ENCODE measurements at regions not wholly inside any gene's neighbourhood (a gene's known extent, or its start where the extent isn't known, plus 50 kb on each side); places are given as distances from the start of the nearest gene placed in this dataset.

- no peaks in the 10 kb centered on the region for H3K36me3 ChIP-seq (ENCODE audit: insufficient read depth, low read length)
- no peaks in the 10 kb centered on the region for H3K4me1 ChIP-seq (ENCODE audit: insufficient read depth, low read length)
- no peak overlapping the region for H3K4me3 ChIP-seq (ENCODE audit: insufficient read depth, low read length)
- no peaks in the 10 kb centered on the region for H3K79me2 ChIP-seq (ENCODE audit: insufficient read depth, low read length)
- DNase-seq (ENCODE audit: insufficient read length, low spot score, missing footprints): no peak
- no peak overlapping the region for H3K4me2 ChIP-seq (ENCODE audit: insufficient read depth, low read length)
- H3K9me3 ChIP-seq (ENCODE audit: low read depth, low read length): no peaks in the 10 kb centered on the region
- H2AFZ ChIP-seq (ENCODE audit: low read length): no peak overlapping the region
- H4K20me1 ChIP-seq (ENCODE audit: insufficient read depth, low read length): no peaks in the 10 kb centered on the region
- H3K27ac ChIP-seq (ENCODE audit: low read depth, low read length): no peak overlapping the region
- no peaks in the 10 kb centered on the region for H3K27me3 ChIP-seq (ENCODE audit: insufficient read depth, low read length)
- no peak for TF ChIP-seq CTCF (IDR thresholded peaks at IDR 0.05; ENCODE audit: extremely low read depth, low read depth, low read length)
Observed at GRCh38 chr12:131372171-131372475, 338.8 kb upstream of the SFSWAP start.

DNA sequence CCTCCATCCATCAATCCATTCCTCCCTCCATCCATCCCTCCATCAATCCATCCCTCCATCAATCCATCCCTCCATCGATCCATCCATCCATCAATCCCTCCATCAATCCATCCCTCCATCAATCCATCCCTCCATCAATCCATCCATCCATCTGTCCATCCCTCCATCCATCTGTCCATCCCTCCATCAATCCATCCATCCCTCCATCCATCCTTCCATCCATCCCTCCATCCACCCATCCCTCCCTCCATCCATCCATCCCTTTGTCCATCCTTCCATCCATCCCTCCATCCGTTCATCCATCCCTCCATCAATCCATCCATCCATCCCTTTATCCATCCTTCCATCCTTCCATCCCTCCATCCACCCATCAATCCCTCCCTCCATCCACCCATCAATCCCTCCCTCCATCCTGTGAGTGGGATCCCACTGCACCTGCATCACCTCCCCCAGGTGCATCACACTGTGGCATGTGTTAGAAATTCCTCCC is 338.1 kb upstream of the SFSWAP start:
- H3K4me3 ChIP-seq (ENCODE audit: insufficient read depth, low read length): no peak overlapping the region
- no peaks in the 10 kb centered on the region for H4K20me1 ChIP-seq (ENCODE audit: insufficient read depth, low read length)
- no peaks in the 10 kb centered on the region for H3K36me3 ChIP-seq (ENCODE audit: insufficient read depth, low read length)
- H3K27me3 ChIP-seq (ENCODE audit: insufficient read depth, low read length): no peaks in the 10 kb centered on the region
- no peak overlapping the region for H3K27ac ChIP-seq (ENCODE audit: low read depth, low read length)
- no peak for DNase-seq (ENCODE audit: insufficient read length, low spot score, missing footprints)
- no peaks in the 10 kb centered on the region for H3K79me2 ChIP-seq (ENCODE audit: insufficient read depth, low read length)
- no peak overlapping the region for H3K4me2 ChIP-seq (ENCODE audit: insufficient read depth, low read length)
- no peaks in the 10 kb centered on the region for H3K9me3 ChIP-seq (ENCODE audit: low read depth, low read length)
- H3K4me1 ChIP-seq (ENCODE audit: insufficient read depth, low read length): no peaks in the 10 kb centered on the region
- H2AFZ ChIP-seq (ENCODE audit: low read length): no peak overlapping the region
- no peak for TF ChIP-seq CTCF (IDR thresholded peaks at IDR 0.05; ENCODE audit: extremely low read depth, low read depth, low read length)

DNA sequence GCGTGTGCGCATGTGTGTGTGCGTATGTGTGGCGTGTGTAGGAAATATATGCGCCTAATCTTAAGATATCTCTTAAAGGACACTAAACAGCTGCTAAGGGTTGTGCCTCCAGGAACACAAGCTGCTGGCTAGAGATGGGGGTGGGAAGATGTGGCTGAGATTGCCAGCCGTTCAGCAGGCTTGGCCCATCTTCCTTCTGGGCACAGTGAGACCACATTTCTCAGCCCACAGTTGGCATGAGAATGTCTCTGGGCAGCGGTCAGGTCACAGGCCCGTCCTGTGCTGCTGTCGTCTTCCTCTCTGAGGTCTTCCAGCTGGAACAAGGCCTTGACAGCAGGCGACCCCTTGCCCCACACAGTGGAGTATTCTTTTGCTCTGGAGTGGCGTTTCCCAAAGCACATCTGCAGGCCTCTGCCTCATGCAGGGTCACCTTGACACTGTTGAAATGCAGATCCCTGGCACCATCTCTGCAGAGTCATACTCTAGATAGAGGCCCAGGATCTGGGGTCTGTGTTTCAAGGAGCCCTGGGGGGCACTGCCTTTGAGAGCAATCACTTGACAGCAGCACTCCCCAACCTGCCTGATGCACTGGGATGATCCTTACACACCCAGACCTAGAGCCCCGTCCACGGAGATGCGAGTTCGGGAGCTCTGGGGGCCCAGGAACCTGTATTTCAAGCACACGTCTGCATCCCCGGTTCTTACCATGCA is 335.5 kb upstream of the SFSWAP start:
- no peaks in the 10 kb centered on the region for H3K36me3 ChIP-seq (ENCODE audit: insufficient read depth, low read length)
- peak; percentile 47 for DNase-seq (ENCODE audit: insufficient read length, low spot score, missing footprints)
- H4K20me1 ChIP-seq (ENCODE audit: insufficient read depth, low read length): no peaks in the 10 kb centered on the region
- no peaks in the 10 kb centered on the region for H3K9me3 ChIP-seq (ENCODE audit: low read depth, low read length)
- no peaks in the 10 kb centered on the region for H3K79me2 ChIP-seq (ENCODE audit: insufficient read depth, low read length)
- no peak overlapping the region for H3K4me3 ChIP-seq (ENCODE audit: insufficient read depth, low read length)
- no peak overlapping the region for H2AFZ ChIP-seq (ENCODE audit: low read length)
- H3K27ac ChIP-seq (ENCODE audit: low read depth, low read length): no peak overlapping the region
- H3K27me3 ChIP-seq (ENCODE audit: insufficient read depth, low read length): no peaks in the 10 kb centered on the region
- no peaks in the 10 kb centered on the region for H3K4me1 ChIP-seq (ENCODE audit: insufficient read depth, low read length)
- no peak for TF ChIP-seq CTCF (IDR thresholded peaks at IDR 0.05; ENCODE audit: extremely low read depth, low read depth, low read length)
- no peak overlapping the region for H3K4me2 ChIP-seq (ENCODE audit: insufficient read depth, low read length)

- Histone ChIP-seq H3K36me3 (ENCODE audit: insufficient read depth, low read length) (no peaks in the 10 kb centered on the region), H2AFZ (ENCODE audit: low read length) (no peak overlapping the region), H3K4me1 (ENCODE audit: insufficient read depth, low read length) (no peaks in the 10 kb centered on the region), H4K20me1 (ENCODE audit: insufficient read depth, low read length) (no peaks in the 10 kb centered on the region), H3K9me3 (ENCODE audit: low read depth, low read length) (no peaks in the 10 kb centered on the region), H3K79me2 (ENCODE audit: insufficient read depth, low read length) (no peaks in the 10 kb centered on the region), H3K4me3 (ENCODE audit: insufficient read depth, low read length) (no peak overlapping the region), H3K27me3 (ENCODE audit: insufficient read depth, low read length) (no peaks in the 10 kb centered on the region), H3K4me2 (ENCODE audit: insufficient read depth, low read length) (no peak overlapping the region), H3K27ac (ENCODE audit: low read depth, low read length) (no peak overlapping the region)
- DNase-seq (ENCODE audit: insufficient read length, low spot score, missing footprints): peak; percentile 50
- no peak for TF ChIP-seq CTCF (IDR thresholded peaks at IDR 0.05; ENCODE audit: extremely low read depth, low read depth, low read length)
Observed at GRCh38 chr12:131375972-131376345, 334.9 kb upstream of the SFSWAP start.

Measured in osteoblast (primary cell).